ENCODE measurements at regions not wholly inside any gene's neighbourhood (a gene's known extent, or its start where the extent isn't known, plus 50 kb on each side); places are given as distances from the start of the nearest gene placed in this dataset.

DNA sequence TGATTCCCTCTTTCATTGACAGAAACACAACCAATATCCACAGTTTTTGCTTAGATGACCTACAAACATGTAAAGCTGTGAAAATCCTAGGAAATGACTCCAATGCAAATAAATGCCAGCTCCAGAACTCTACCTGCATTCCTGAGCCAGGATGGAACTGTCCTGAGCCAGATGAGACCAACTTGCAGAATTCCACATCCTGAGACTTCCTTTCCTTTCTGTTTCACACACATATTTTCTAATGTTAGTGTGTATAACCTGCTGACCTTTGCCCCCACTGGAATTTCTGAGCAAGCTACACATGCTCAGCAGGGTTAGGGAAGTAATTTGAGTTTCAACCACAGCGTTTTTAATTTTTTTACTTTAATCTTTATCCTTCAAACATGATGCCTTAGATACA is 69.6 kb upstream of the ADGRF1 start:
- Histone ChIP-seq H4K20me1 (replicated peaks; ENCODE audit: control insufficient read depth, extremely low read depth, insufficient read depth, low read length) (no peaks in the 10 kb centered on the region), H3K27ac (ENCODE audit: insufficient read depth, low read depth, low read length) (no peak overlapping the region), H3K4me3 (replicated peaks in 1 of 3; ENCODE audit: insufficient read depth in 1 of 3, low read depth in 1 of 3, low read length in 3 of 3) (no peak overlapping the region), H3K4me1 (ENCODE audit: control insufficient read depth, extremely low read depth, insufficient read depth, low read length) (no peaks in the 10 kb centered on the region), H3K9ac (replicated peaks; ENCODE audit: extremely low read depth, insufficient read depth, low read length) (no peak overlapping the region), H3K27me3 (ENCODE audit: control insufficient read depth in 2 of 2, insufficient read depth in 2 of 2, low read length in 2 of 2) (peaks cover 0 to 1% of the 10 kb centered on the region in 2 experiments), H3K9me3 (replicated peaks; ENCODE audit: control insufficient read depth, insufficient read depth, low read length) (no peaks in the 10 kb centered on the region), H3K9me1 (replicated peaks; ENCODE audit: control insufficient read depth, extremely low read depth, insufficient read depth, low read length) (no peaks in the 10 kb centered on the region), H3K4me2 (ENCODE audit: insufficient read depth, low read length) (no peak overlapping the region), H3K36me3 (ENCODE audit: control insufficient read depth in 2 of 2, extremely low read depth in 1 of 2, insufficient read depth in 2 of 2, low read length in 2 of 2) (no peaks in the 10 kb centered on the region), H2AFZ (ENCODE audit: low read depth, low read length) (no peak overlapping the region), H3K79me2 (ENCODE audit: control insufficient read depth, insufficient read depth, low read length) (no peaks in the 10 kb centered on the region)
- peak; percentile 58 for DNase-seq (ENCODE audit: low read depth, low spot score)
- intact Hi-C loops (cut with micrococcal nuclease): no loop called here
- dilution Hi-C loops (cut with MboI; ENCODE audit: extremely low pct_ligation_motif_present, low sequenced_read_pairs): no loop called here
- TF ChIP-seq MAX (IDR thresholded peaks at IDR 0.05; ENCODE audit: insufficient read depth, insufficient read length): no peak
- TF ChIP-seq EZH2 (IDR thresholded peaks at IDR 0.05; ENCODE audit: borderline replicate concordance, low read depth, low read length, severe bottlenecking): no peak
- no peak for TF ChIP-seq POLR2AphosphoS5 (IDR thresholded peaks at IDR 0.05; ENCODE audit: insufficient read depth, low read depth, low read length)
- TF ChIP-seq JUN (IDR thresholded peaks at IDR 0.05; ENCODE audit: borderline replicate concordance, insufficient read depth, insufficient read length, low read depth): peak; percentile 30
- ChIA-PET POLR2A (no interaction called here), CTCF (interaction anchor here (0.6 to 1.0 kb wide), 2 partner anchors 19 to 40 kb away, joined by 3 read pairs; no protein-coding TSS in a partner anchor)
- peak; percentile 56 for FAIRE-seq
- BruUV-seq (replicated peaks): no TSS peak

DNA sequence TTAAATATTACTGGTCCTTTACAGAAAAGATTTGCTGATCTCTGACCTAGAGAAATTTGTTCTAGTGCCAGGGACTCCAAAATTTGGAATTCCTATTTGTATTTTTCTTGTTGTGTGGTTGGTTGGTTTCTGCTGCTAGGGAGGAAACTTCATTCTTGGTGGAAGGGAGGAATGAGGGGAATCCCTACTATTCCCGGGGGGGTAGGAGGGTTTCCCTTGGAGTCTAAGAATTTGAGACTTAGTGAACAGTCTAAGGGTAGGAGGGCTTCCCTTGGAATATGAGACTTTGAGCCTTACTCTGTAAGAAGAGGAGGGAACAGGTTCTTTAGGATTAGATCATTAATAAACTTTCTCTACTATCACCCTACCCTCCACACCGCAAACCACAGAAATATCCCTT is 67.1 kb upstream of the ADGRF1 start:
- FAIRE-seq (no peak), DNase-seq (ENCODE audit: low read depth, low spot score) (no peak)
- dilution Hi-C loops (cut with MboI; ENCODE audit: extremely low pct_ligation_motif_present, low sequenced_read_pairs): no loop called here
- Histone ChIP-seq H2AFZ (ENCODE audit: low read depth, low read length) (no peak overlapping the region), H3K79me2 (ENCODE audit: control insufficient read depth, insufficient read depth, low read length) (no peaks in the 10 kb centered on the region), H3K9me3 (replicated peaks; ENCODE audit: control insufficient read depth, insufficient read depth, low read length) (no peaks in the 10 kb centered on the region), H3K4me3 (replicated peaks in 1 of 3; ENCODE audit: insufficient read depth in 1 of 3, low read depth in 1 of 3, low read length in 3 of 3) (no peak overlapping the region), H3K9me1 (replicated peaks; ENCODE audit: control insufficient read depth, extremely low read depth, insufficient read depth, low read length) (no peaks in the 10 kb centered on the region), H3K27ac (ENCODE audit: insufficient read depth, low read depth, low read length) (no peak overlapping the region), H3K4me2 (ENCODE audit: insufficient read depth, low read length) (no peak overlapping the region), H4K20me1 (replicated peaks; ENCODE audit: control insufficient read depth, extremely low read depth, insufficient read depth, low read length) (no peaks in the 10 kb centered on the region), H3K4me1 (ENCODE audit: control insufficient read depth, extremely low read depth, insufficient read depth, low read length) (no peaks in the 10 kb centered on the region), H3K36me3 (ENCODE audit: control insufficient read depth in 2 of 2, extremely low read depth in 1 of 2, insufficient read depth in 2 of 2, low read length in 2 of 2) (no peaks in the 10 kb centered on the region), H3K9ac (replicated peaks; ENCODE audit: extremely low read depth, insufficient read depth, low read length) (no peak overlapping the region), H3K27me3 (ENCODE audit: control insufficient read depth in 2 of 2, insufficient read depth in 2 of 2, low read length in 2 of 2) (peaks cover 0 to 3% of the 10 kb centered on the region in 2 experiments)
- ChIA-PET CTCF (no interaction called here), POLR2A (no interaction called here)
- intact Hi-C loops (cut with micrococcal nuclease): no loop called here
- TF ChIP-seq, protein P1, sequence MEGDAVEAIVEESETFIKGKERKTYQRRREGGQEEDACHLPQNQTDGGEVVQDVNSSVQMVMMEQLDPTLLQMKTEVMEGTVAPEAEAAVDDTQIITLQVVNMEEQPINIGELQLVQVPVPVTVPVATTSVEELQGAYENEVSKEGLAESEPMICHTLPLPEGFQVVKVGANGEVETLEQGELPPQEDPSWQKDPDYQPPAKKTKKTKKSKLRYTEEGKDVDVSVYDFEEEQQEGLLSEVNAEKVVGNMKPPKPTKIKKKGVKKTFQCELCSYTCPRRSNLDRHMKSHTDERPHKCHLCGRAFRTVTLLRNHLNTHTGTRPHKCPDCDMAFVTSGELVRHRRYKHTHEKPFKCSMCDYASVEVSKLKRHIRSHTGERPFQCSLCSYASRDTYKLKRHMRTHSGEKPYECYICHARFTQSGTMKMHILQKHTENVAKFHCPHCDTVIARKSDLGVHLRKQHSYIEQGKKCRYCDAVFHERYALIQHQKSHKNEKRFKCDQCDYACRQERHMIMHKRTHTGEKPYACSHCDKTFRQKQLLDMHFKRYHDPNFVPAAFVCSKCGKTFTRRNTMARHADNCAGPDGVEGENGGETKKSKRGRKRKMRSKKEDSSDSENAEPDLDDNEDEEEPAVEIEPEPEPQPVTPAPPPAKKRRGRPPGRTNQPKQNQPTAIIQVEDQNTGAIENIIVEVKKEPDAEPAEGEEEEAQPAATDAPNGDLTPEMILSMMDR (IDR thresholded peaks at IDR 0.05; ENCODE audit: extremely low read depth in 1 of 2, insufficient read depth in 1 of 2, low read depth in 1 of 2, low read length in 2 of 2): no peak
- TF ChIP-seq FOS (IDR thresholded peaks at IDR 0.05; ENCODE audit: borderline replicate concordance, insufficient read depth, low read length): no peak
- TF ChIP-seq GATA2 (IDR thresholded peaks at IDR 0.05; ENCODE audit: insufficient read depth, insufficient read length, low read depth, low read length): no peak
- no peak for TF ChIP-seq MAX (IDR thresholded peaks at IDR 0.05; ENCODE audit: insufficient read depth, insufficient read length)
- no peak for TF ChIP-seq JUN (IDR thresholded peaks at IDR 0.05; ENCODE audit: borderline replicate concordance, insufficient read depth, insufficient read length, low read depth)
- no peak for TF ChIP-seq POLR2AphosphoS5 (IDR thresholded peaks at IDR 0.05; ENCODE audit: insufficient read depth, low read depth, low read length)
- TF ChIP-seq POLR2A (IDR thresholded peaks at IDR 0.05; ENCODE audit: low read depth, low read length): no peak
- TF ChIP-seq EZH2 (IDR thresholded peaks at IDR 0.05; ENCODE audit: borderline replicate concordance, low read depth, low read length, severe bottlenecking): no peak
- BruUV-seq (replicated peaks): no TSS peak
